H1 (cell line): ENCODE measurements at regions not wholly inside any gene's neighbourhood (a gene's known extent, or its start where the extent isn't known, plus 50 kb on each side); places are given as distances from the start of the nearest gene placed in this dataset.

Experiments used
- CBX8 ChIP-seq: fragments of 300-800, 300-1000 bp; sonication (generic); IDR thresholded peaks from 2 replicates; pipeline ENCODE4 v1.7.1; 2016; ENCODE audit warnings: low read depth, low read length, borderline replicate concordance
- POLR2AphosphoS5 ChIP-seq: IDR thresholded peaks from 2 replicates; pipeline ENCODE4 v1.6.1; 2011; ENCODE audit warnings: low read depth, low read length
- SIN3A ChIP-seq, 2 experiments: IDR thresholded peaks in 1 of 2; conservative IDR thresholded peaks in 1 of 2; 2 replicates each; pipeline ENCODE4 v1.6.1; 2011 to 2012; ENCODE audit warnings: low read length in 2 of 2, improper control_type of control experiment in 1 of 2, low read depth in 1 of 2, mild to moderate bottlenecking in 1 of 2
- SUZ12 ChIP-seq: fragments of 200-600 bp; sonication (generic); IDR thresholded peaks from 2 replicates; pipeline ENCODE4 v1.6.1; 2012; ENCODE audit warnings: mild to moderate bottlenecking, inconsistent platforms, low read length, moderate library complexity, mixed read lengths
- TAF7 ChIP-seq: optimal IDR thresholded peaks from 2 replicates; pipeline ENCODE3; 2011; ENCODE audit warnings: low read depth, mild to moderate bottlenecking, inconsistent platforms, low read length, moderate library complexity, borderline replicate concordance
- TEAD4 ChIP-seq: IDR thresholded peaks from 2 replicates; pipeline ENCODE4 v1.6.1; 2012; ENCODE audit warnings: low read depth, low read length, inconsistent platforms, mixed read lengths
- TF ChIP-seq, protein P1 (sequence below): fragments of 300-600 bp; sonication (generic); IDR thresholded peaks from 2 replicates; pipeline ENCODE4 v1.7.1; 2012; ENCODE audit warnings: low read length, moderate library complexity, mild to moderate bottlenecking, inconsistent platforms; ENCODE audit not compliant: insufficient replicate concordance

DNA sequence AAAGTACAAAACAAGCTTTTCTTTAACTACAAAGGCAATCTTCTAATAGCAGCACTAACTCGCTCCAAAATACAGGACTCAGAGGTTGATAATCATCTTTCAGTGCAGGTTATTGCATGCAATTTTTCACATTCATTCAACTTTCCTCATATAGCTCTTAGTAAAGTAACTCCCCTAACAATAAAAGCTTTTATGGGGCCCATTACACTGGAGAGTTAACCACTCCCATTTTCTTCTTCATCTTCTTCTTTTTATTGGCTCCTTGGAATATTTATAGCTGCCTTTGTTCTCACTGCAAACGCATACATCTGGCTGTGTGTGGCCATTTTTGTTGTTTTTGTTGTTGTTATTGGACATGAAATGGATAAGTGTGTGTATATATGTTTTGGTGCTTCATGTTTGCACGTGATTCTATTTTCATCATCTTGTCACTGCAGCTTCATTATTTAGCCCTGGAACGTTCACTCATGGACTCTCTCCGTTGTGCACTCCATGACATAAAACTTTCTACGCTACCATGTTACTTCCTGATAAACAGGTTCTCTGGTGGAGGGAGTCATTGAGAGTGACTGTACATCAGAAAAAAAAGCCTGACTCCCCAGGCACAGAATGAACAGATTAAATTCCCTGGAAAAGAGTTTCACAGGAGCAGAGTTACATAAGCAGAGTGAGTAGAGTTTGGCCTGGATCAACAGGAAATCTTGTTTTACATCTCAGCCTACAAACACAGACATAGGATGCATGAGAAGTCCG, 236.4 kb upstream of the SP4 start (continued):
- TF ChIP-seq, protein P1, sequence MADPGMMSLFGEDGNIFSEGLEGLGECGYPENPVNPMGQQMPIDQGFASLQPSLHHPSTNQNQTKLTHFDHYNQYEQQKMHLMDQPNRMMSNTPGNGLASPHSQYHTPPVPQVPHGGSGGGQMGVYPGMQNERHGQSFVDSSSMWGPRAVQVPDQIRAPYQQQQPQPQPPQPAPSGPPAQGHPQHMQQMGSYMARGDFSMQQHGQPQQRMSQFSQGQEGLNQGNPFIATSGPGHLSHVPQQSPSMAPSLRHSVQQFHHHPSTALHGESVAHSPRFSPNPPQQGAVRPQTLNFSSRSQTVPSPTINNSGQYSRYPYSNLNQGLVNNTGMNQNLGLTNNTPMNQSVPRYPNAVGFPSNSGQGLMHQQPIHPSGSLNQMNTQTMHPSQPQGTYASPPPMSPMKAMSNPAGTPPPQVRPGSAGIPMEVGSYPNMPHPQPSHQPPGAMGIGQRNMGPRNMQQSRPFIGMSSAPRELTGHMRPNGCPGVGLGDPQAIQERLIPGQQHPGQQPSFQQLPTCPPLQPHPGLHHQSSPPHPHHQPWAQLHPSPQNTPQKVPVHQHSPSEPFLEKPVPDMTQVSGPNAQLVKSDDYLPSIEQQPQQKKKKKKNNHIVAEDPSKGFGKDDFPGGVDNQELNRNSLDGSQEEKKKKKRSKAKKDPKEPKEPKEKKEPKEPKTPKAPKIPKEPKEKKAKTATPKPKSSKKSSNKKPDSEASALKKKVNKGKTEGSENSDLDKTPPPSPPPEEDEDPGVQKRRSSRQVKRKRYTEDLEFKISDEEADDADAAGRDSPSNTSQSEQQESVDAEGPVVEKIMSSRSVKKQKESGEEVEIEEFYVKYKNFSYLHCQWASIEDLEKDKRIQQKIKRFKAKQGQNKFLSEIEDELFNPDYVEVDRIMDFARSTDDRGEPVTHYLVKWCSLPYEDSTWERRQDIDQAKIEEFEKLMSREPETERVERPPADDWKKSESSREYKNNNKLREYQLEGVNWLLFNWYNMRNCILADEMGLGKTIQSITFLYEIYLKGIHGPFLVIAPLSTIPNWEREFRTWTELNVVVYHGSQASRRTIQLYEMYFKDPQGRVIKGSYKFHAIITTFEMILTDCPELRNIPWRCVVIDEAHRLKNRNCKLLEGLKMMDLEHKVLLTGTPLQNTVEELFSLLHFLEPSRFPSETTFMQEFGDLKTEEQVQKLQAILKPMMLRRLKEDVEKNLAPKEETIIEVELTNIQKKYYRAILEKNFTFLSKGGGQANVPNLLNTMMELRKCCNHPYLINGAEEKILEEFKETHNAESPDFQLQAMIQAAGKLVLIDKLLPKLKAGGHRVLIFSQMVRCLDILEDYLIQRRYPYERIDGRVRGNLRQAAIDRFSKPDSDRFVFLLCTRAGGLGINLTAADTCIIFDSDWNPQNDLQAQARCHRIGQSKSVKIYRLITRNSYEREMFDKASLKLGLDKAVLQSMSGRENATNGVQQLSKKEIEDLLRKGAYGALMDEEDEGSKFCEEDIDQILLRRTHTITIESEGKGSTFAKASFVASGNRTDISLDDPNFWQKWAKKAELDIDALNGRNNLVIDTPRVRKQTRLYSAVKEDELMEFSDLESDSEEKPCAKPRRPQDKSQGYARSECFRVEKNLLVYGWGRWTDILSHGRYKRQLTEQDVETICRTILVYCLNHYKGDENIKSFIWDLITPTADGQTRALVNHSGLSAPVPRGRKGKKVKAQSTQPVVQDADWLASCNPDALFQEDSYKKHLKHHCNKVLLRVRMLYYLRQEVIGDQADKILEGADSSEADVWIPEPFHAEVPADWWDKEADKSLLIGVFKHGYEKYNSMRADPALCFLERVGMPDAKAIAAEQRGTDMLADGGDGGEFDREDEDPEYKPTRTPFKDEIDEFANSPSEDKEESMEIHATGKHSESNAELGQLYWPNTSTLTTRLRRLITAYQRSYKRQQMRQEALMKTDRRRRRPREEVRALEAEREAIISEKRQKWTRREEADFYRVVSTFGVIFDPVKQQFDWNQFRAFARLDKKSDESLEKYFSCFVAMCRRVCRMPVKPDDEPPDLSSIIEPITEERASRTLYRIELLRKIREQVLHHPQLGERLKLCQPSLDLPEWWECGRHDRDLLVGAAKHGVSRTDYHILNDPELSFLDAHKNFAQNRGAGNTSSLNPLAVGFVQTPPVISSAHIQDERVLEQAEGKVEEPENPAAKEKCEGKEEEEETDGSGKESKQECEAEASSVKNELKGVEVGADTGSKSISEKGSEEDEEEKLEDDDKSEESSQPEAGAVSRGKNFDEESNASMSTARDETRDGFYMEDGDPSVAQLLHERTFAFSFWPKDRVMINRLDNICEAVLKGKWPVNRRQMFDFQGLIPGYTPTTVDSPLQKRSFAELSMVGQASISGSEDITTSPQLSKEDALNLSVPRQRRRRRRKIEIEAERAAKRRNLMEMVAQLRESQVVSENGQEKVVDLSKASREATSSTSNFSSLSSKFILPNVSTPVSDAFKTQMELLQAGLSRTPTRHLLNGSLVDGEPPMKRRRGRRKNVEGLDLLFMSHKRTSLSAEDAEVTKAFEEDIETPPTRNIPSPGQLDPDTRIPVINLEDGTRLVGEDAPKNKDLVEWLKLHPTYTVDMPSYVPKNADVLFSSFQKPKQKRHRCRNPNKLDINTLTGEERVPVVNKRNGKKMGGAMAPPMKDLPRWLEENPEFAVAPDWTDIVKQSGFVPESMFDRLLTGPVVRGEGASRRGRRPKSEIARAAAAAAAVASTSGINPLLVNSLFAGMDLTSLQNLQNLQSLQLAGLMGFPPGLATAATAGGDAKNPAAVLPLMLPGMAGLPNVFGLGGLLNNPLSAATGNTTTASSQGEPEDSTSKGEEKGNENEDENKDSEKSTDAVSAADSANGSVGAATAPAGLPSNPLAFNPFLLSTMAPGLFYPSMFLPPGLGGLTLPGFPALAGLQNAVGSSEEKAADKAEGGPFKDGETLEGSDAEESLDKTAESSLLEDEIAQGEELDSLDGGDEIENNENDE, result no peak
- no peak for TF ChIP-seq SIN3A (conservative IDR thresholded peaks at IDR 0.05 in 1 of 2, IDR thresholded peaks at IDR 0.05 in 1 of 2; ENCODE audit: low read depth in 1 of 2, low read length in 2 of 2)
- TF ChIP-seq SUZ12, result no peak
- no peak for TF ChIP-seq POLR2AphosphoS5
- no peak for TF ChIP-seq TEAD4
- TF ChIP-seq CBX8, result no peak
- no peak for TF ChIP-seq TAF7
- TF ChIP-seq, all 59 proteins: peak for 0
